ENCODE measurements at regions not wholly inside any gene's neighbourhood (a gene's known extent, or its start where the extent isn't known, plus 50 kb on each side); places are given as distances from the start of the nearest gene placed in this dataset.

DNA sequence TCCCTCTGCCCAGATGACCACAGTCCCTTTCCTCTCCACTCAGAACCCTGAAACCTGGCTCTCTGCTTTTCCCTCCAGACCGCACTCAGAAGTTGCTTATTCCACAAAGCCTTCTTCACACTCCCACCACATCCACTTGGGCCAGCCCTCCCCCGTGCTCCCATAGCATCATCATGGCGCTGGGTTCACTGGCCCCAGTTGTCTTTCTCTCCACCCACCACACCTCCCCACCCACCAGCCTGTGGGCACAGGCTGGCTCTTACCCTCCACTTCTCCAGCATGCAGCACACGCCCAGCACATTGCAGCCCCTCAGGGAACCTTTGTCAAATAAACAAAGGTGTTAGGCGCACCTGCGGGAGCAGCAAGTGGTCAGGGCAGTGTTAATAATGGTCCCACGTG lies 130.0 kb downstream of the KATNIP start:
- no peak overlapping the region for H3K14ac ChIP-seq (replicated peaks; ENCODE audit: low read depth, low read length)

More for the DNA sequence above, 130.0 kb downstream of the KATNIP start:
- Histone ChIP-seq H4K8ac (ENCODE audit: low read depth in 2 of 2, low read length in 2 of 2) (no peak overlapping the region), H3K18ac (ENCODE audit: low read depth, low read length) (no peak overlapping the region), H2BK15ac (ENCODE audit: low read depth, low read length) (no peak overlapping the region), H3K4me2 (ENCODE audit: low read depth, low read length) (no peak overlapping the region), H3K4me1 (ENCODE audit: control insufficient read depth, insufficient read depth, low read length) (peaks cover 13% of the 10 kb centered on the region), H3K36me3 (ENCODE audit: control insufficient read depth, insufficient read depth, low read length) (peaks cover 16% of the 10 kb centered on the region), H3K79me1 (ENCODE audit: low read depth in 1 of 2, low read length in 2 of 2) (no peaks in the 10 kb centered on the region), H3K27me3 (ENCODE audit: control insufficient read depth, insufficient read depth, low read length) (no peaks in the 10 kb centered on the region), H3K9ac (ENCODE audit: low read depth, low read length) (no peak overlapping the region), H3K27ac (ENCODE audit: insufficient read depth, low read length) (no peak overlapping the region), H4K91ac (ENCODE audit: insufficient read depth, low read depth, low read length) (no peak overlapping the region), H3K9me3 (ENCODE audit: control insufficient read depth, insufficient read depth, low read length) (no peaks in the 10 kb centered on the region), H2BK120ac (ENCODE audit: low read depth, low read length) (no peak overlapping the region), H4K5ac (ENCODE audit: low read depth, low read length) (no peak overlapping the region), H4K20me1 (ENCODE audit: insufficient read depth, low read length) (peaks cover 8% of the 10 kb centered on the region; the same call in 1 of the 2 replicates), H2AK5ac (ENCODE audit: low read depth, low read length) (no peak overlapping the region), H3K4ac (ENCODE audit: low read depth, low read length) (no peak overlapping the region), H2BK20ac (ENCODE audit: low read depth, low read length) (no peak overlapping the region), H3K4me3 (ENCODE audit: insufficient read depth, low read depth, low read length) (no peak overlapping the region), H3K23ac (ENCODE audit: low read depth, low read length) (no peak overlapping the region), H3K56ac (ENCODE audit: extremely low read depth, insufficient read depth, low read length) (no peak overlapping the region), H2AK9ac (replicated peaks; ENCODE audit: low read depth, low read length, poor library complexity) (no peak overlapping the region), H3K9me1 (ENCODE audit: insufficient read depth, low read length) (peaks cover 16% of the 10 kb centered on the region), H2BK5ac (ENCODE audit: low read depth, low read length, poor library complexity, severe bottlenecking) (no peak overlapping the region), H2AFZ (replicated peaks; ENCODE audit: low read length, poor library complexity) (no peak overlapping the region)
- no peak for ATAC-seq (ENCODE audit: low read depth)
- intact Hi-C loops (cut with micrococcal nuclease), result no loop called here
- BruUV-seq (replicated peaks), result no TSS peak
- ChIA-PET CTCF (no interaction called here), POLR2A (ENCODE audit: unreplicated experiment) (no interaction called here)
- no peak for DNase-seq
- in situ Hi-C loops (cut with MboI; ENCODE audit: low sequenced_read_pairs), result no loop called here
- no peak for TF ChIP-seq MAFK (IDR thresholded peaks at IDR 0.05; ENCODE audit: low read depth, low read length)
- TF ChIP-seq, protein P1, sequence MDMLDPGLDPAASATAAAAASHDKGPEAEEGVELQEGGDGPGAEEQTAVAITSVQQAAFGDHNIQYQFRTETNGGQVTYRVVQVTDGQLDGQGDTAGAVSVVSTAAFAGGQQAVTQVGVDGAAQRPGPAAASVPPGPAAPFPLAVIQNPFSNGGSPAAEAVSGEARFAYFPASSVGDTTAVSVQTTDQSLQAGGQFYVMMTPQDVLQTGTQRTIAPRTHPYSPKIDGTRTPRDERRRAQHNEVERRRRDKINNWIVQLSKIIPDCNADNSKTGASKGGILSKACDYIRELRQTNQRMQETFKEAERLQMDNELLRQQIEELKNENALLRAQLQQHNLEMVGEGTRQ (IDR thresholded peaks at IDR 0.05; ENCODE audit: low read depth, low read length), result no peak
- TF ChIP-seq RCOR1 (IDR thresholded peaks at IDR 0.05; ENCODE audit: insufficient replicate concordance, low read length), result no peak
- TF ChIP-seq RFX5 (IDR thresholded peaks at IDR 0.05; ENCODE audit: low read depth, low read length), result no peak
- TF ChIP-seq CEBPB (IDR thresholded peaks at IDR 0.05; ENCODE audit: low read depth, low read length), result no peak
- no peak for TF ChIP-seq BHLHE40 (IDR thresholded peaks at IDR 0.05; ENCODE audit: low read depth, low read length)
- TF ChIP-seq, protein P2, sequence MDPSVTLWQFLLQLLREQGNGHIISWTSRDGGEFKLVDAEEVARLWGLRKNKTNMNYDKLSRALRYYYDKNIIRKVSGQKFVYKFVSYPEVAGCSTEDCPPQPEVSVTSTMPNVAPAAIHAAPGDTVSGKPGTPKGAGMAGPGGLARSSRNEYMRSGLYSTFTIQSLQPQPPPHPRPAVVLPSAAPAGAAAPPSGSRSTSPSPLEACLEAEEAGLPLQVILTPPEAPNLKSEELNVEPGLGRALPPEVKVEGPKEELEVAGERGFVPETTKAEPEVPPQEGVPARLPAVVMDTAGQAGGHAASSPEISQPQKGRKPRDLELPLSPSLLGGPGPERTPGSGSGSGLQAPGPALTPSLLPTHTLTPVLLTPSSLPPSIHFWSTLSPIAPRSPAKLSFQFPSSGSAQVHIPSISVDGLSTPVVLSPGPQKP (IDR thresholded peaks at IDR 0.05; ENCODE audit: borderline replicate concordance, low read depth, low read length), result no peak
- no peak for TF ChIP-seq MAZ (IDR thresholded peaks at IDR 0.05; ENCODE audit: borderline replicate concordance, low read depth, low read length)
- TF ChIP-seq POLR2A (IDR thresholded peaks at IDR 0.05; ENCODE audit: low read depth, low read length), result no peak
- no peak for TF ChIP-seq RAD21 (IDR thresholded peaks at IDR 0.05; ENCODE audit: low read length)
- TF ChIP-seq, protein P3, sequence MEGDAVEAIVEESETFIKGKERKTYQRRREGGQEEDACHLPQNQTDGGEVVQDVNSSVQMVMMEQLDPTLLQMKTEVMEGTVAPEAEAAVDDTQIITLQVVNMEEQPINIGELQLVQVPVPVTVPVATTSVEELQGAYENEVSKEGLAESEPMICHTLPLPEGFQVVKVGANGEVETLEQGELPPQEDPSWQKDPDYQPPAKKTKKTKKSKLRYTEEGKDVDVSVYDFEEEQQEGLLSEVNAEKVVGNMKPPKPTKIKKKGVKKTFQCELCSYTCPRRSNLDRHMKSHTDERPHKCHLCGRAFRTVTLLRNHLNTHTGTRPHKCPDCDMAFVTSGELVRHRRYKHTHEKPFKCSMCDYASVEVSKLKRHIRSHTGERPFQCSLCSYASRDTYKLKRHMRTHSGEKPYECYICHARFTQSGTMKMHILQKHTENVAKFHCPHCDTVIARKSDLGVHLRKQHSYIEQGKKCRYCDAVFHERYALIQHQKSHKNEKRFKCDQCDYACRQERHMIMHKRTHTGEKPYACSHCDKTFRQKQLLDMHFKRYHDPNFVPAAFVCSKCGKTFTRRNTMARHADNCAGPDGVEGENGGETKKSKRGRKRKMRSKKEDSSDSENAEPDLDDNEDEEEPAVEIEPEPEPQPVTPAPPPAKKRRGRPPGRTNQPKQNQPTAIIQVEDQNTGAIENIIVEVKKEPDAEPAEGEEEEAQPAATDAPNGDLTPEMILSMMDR (conservative IDR thresholded peaks at IDR 0.05; ENCODE audit: low read depth, low read length), result no peak
- TF ChIP-seq MXI1 (IDR thresholded peaks at IDR 0.05; ENCODE audit: borderline replicate concordance, low read depth, low read length), result no peak
- no peak for TF ChIP-seq FOS (IDR thresholded peaks at IDR 0.05; ENCODE audit: low read depth, low read length)
- TF ChIP-seq CHD1 (IDR thresholded peaks at IDR 0.05; ENCODE audit: low read depth, low read length), result no peak
- TF ChIP-seq NFE2L2 (IDR thresholded peaks at IDR 0.05; ENCODE audit: low read depth, low read length), result no peak
- TF ChIP-seq SMC3 (IDR thresholded peaks at IDR 0.05; ENCODE audit: low read depth, low read length), result no peak
- WGBS, 2 experiments (ENCODE audit: extremely low coverage in 2 of 2, insufficient read length in 1 of 2), result 93% methylated on average over 3 of the region's 7 CpGs; no CpG with 5 or more reads in 1 of the 2 experiments
- dilution Hi-C loops (cut with HindIII; ENCODE audit: low sequenced_read_pairs, unreplicated experiment), result no loop called here

Data from IMR-90 (cell line).